MM.1S (cell line): ENCODE measurements at regions not wholly inside any gene's neighbourhood (a gene's known extent, or its start where the extent isn't known, plus 50 kb on each side); places are given as distances from the start of the nearest gene placed in this dataset.

Experiments used
- DNase-seq: peaks from one replicate; pipeline ENCODE4 v3.0.0-alpha.2; 2015
- H2AFZ ChIP-seq: fragments of 300-600 bp; sonication (generic); 2 replicates; pipeline ENCODE4 v1.6.0; 2016; ENCODE audit warnings: antibody characterized with exemption, low read length
- H3F3A ChIP-seq: fragments of 300-600 bp; sonication (generic); 2 replicates; pipeline ENCODE4 v1.6.1; 2016; ENCODE audit warnings: mild to moderate bottlenecking, antibody characterized with exemption, low read length, moderate library complexity, mixed read lengths; ENCODE audit not compliant: insufficient read depth
- H3K27ac ChIP-seq: fragments of 300-600 bp; sonication (generic); 2 replicates; pipeline ENCODE4 v1.5.1; 2016; ENCODE audit warnings: mild to moderate bottlenecking, low read length
- H3K27me3 ChIP-seq: fragments of 300-600 bp; sonication (generic); replicated peaks from 2 replicates; pipeline ENCODE4 v1.6.0; 2016; ENCODE audit warnings: low read length; ENCODE audit not compliant: insufficient read depth
- H3K36me3 ChIP-seq: fragments of 300-600 bp; sonication (generic); replicated peaks from 2 replicates; pipeline ENCODE4 v1.6.1; 2016; ENCODE audit warnings: mild to moderate bottlenecking, low read length, mixed read lengths; ENCODE audit not compliant: insufficient read depth
- H3K4me1 ChIP-seq: fragments of 300-600 bp; sonication (generic); 2 replicates; pipeline ENCODE4 v1.6.1; 2016; ENCODE audit warnings: low read length, mixed read lengths
- H3K4me2 ChIP-seq: fragments of 300-600 bp; sonication (generic); 2 replicates; pipeline ENCODE4 v1.6.0; 2016; ENCODE audit warnings: low read depth, low read length
- H3K4me3 ChIP-seq: fragments of 300-600 bp; sonication (generic); 2 replicates; pipeline ENCODE4 v1.5.1; 2016; ENCODE audit warnings: low read length, mixed read lengths
- H3K79me2 ChIP-seq: fragments of 300-600 bp; sonication (generic); 2 replicates; pipeline ENCODE4 v1.6.1; 2016; ENCODE audit warnings: mixed run types, low read length, mixed read lengths
- H3K9ac ChIP-seq: fragments of 300-600 bp; sonication (generic); 2 replicates; pipeline ENCODE4 v1.6.1; 2016; ENCODE audit warnings: low read length, mixed read lengths
- H3K9me2 ChIP-seq: fragments of 300-600 bp; sonication (generic); replicated peaks from 2 replicates; pipeline ENCODE4 v1.6.1; 2016; ENCODE audit warnings: mild to moderate bottlenecking, low read length, mixed read lengths; ENCODE audit not compliant: insufficient read depth
- H3K9me3 ChIP-seq: fragments of 300-600 bp; sonication (generic); replicated peaks from 2 replicates; pipeline ENCODE4 v1.6.1; 2016; ENCODE audit warnings: mild to moderate bottlenecking, low read length, mixed read lengths; ENCODE audit not compliant: insufficient read depth
- H4K20me1 ChIP-seq: fragments of 300-600 bp; sonication (generic); 2 replicates; pipeline ENCODE4 v1.6.1; 2016; ENCODE audit warnings: mild to moderate bottlenecking, low read length, moderate library complexity, mixed read lengths; ENCODE audit not compliant: insufficient read depth
- EZH2 ChIP-seq: fragments of 300-600 bp; sonication (generic); optimal IDR thresholded peaks from 2 replicates; pipeline ENCODE3; 2017; ENCODE audit warnings: low read depth, mild to moderate bottlenecking, antibody characterized with exemption, low read length, mixed read lengths
- EZH2phosphoT487 ChIP-seq: fragments of 300-600 bp; sonication (generic); IDR thresholded peaks from 2 replicates; pipeline ENCODE4 v1.6.1; 2018; ENCODE audit warnings: antibody characterized with exemption, low read length
- TF ChIP-seq, protein P1 (sequence below): fragments of 300-600 bp; sonication (generic); IDR thresholded peaks from 2 replicates; pipeline ENCODE4 v1.5.1; 2016; ENCODE audit warnings: antibody characterized with exemption, low read length, mixed read lengths

DNA sequence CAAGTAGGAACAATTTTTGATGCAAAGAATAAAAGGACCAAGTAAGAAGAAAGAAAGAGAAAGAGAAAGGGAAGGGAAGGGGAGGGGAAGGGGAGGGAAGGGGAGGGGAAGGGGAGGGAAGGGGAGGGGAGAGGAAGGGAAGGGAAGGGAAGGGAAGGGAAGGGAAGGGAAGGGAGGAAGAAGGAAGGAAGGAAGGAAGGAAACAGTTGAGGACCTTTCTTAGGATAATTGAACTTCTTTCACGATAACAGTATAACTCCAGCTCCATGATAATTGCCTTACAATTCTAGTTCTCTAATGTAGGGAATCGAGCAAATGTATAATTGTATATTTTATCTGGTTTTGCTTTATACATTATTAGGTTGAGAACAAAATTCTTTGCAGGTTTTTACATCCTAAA is 556.2 kb upstream of the PCDH10 start:
- Histone ChIP-seq H3K27ac (no peak overlapping the region), H3K9me2 (no peaks in the 10 kb centered on the region), H4K20me1 (no peaks in the 10 kb centered on the region), H3K9ac (no peak overlapping the region), H3K4me3 (no peak overlapping the region), H3K4me2 (no peak overlapping the region), H3F3A (no peaks in the 10 kb centered on the region), H2AFZ (no peak overlapping the region), H3K27me3 (no peaks in the 10 kb centered on the region), H3K36me3 (no peaks in the 10 kb centered on the region), H3K4me1 (no peaks in the 10 kb centered on the region), H3K79me2 (no peaks in the 10 kb centered on the region), H3K9me3 (no peaks in the 10 kb centered on the region)
- TF ChIP-seq, protein P1, sequence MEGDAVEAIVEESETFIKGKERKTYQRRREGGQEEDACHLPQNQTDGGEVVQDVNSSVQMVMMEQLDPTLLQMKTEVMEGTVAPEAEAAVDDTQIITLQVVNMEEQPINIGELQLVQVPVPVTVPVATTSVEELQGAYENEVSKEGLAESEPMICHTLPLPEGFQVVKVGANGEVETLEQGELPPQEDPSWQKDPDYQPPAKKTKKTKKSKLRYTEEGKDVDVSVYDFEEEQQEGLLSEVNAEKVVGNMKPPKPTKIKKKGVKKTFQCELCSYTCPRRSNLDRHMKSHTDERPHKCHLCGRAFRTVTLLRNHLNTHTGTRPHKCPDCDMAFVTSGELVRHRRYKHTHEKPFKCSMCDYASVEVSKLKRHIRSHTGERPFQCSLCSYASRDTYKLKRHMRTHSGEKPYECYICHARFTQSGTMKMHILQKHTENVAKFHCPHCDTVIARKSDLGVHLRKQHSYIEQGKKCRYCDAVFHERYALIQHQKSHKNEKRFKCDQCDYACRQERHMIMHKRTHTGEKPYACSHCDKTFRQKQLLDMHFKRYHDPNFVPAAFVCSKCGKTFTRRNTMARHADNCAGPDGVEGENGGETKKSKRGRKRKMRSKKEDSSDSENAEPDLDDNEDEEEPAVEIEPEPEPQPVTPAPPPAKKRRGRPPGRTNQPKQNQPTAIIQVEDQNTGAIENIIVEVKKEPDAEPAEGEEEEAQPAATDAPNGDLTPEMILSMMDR: no peak
- TF ChIP-seq EZH2phosphoT487 (no peak), EZH2 (no peak)
- no peak for DNase-seq

DNA sequence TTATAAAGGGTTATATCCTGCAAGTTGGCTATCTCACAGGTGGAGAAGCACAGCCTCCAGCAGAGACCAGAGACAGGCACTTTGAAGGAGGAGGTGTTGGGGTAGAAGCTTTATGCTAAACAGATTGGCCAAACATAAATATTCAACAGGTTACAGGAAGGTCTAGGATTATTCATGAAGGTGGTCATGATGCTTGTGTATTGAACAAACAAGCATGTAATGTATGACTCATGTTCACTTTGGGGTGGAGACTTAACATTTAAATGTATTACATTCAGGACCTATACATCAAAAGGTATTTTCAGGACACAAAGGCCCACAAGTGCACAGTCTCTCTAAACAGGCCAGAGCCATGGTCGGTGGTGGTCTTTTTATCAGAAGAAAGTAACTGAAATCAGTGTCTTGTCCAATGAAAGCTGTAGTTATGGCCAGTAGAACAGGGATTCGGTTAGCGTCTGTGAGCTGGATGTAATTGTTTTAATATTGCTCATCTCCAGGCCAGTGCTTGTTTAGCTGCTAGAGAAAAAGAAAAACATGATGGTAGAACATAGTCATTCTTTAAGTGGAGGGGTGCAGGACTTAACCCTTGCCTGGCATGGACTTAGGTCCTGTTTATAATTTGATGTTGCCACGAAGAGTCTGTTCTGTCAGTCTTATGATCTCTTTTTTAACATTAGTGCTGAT is 555.2 kb upstream of the PCDH10 start:
- Histone ChIP-seq H3K27me3 (no peaks in the 10 kb centered on the region), H3K9me3 (no peaks in the 10 kb centered on the region), H3K4me2 (no peak overlapping the region), H3K4me3 (no peak overlapping the region), H3K9ac (no peak overlapping the region), H3K79me2 (no peaks in the 10 kb centered on the region), H3K4me1 (no peaks in the 10 kb centered on the region), H3F3A (no peaks in the 10 kb centered on the region), H3K9me2 (no peaks in the 10 kb centered on the region), H3K36me3 (no peaks in the 10 kb centered on the region), H3K27ac (no peak overlapping the region), H2AFZ (no peak overlapping the region), H4K20me1 (no peaks in the 10 kb centered on the region)
- TF ChIP-seq, protein P1: no peak
- TF ChIP-seq EZH2phosphoT487 (no peak), EZH2 (no peak)
- DNase-seq: no peak

DNA sequence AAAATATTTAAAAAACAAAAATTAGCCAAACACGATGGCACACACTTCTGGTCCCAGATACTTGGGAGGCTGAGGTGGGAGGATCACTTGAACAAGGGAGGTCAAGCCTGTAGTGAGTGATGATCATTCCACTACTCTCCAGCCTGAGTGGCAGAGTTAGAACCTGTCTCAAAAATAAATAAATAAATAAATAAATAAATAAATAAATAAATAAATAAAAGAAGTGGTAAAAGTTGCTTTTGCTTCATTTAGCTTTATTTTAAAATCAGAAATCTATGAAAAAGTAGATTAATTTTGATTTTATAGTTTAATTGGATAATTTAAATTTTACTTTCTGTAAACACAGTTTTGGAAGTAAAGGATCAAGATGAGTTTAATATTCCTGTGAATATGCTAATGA is 552.9 kb upstream of the PCDH10 start:
- Histone ChIP-seq H3K79me2 (no peaks in the 10 kb centered on the region), H3K9ac (no peak overlapping the region), H3K27ac (no peak overlapping the region), H3K36me3 (no peaks in the 10 kb centered on the region), H3F3A (no peaks in the 10 kb centered on the region), H3K9me2 (no peaks in the 10 kb centered on the region), H3K4me3 (no peak overlapping the region), H2AFZ (no peak overlapping the region), H3K4me1 (no peaks in the 10 kb centered on the region), H4K20me1 (no peaks in the 10 kb centered on the region), H3K4me2 (no peak overlapping the region), H3K9me3 (no peaks in the 10 kb centered on the region), H3K27me3 (no peaks in the 10 kb centered on the region)
- TF ChIP-seq EZH2phosphoT487: no peak
- TF ChIP-seq, protein P1: no peak
- TF ChIP-seq EZH2: no peak
- DNase-seq: no peak
